ENCODE measurements at regions not wholly inside any gene's neighbourhood (a gene's known extent, or its start where the extent isn't known, plus 50 kb on each side); places are given as distances from the start of the nearest gene placed in this dataset.
"Not testable (repeated sequence)": the region's sequence is repeated elsewhere in the genome, so short reads cannot be mapped to it uniquely, and the experiment has no call there.

- H3K4me2 ChIP-seq (ENCODE audit: low read length); H3K79me2 ChIP-seq (replicated peaks; ENCODE audit: insufficient read depth, low read length); H3K9me2 ChIP-seq (ENCODE audit: insufficient read depth, low read length); H3K9ac ChIP-seq (ENCODE audit: low read length); H3K4me3 ChIP-seq (ENCODE audit: low read length); H3K36me3 ChIP-seq (ENCODE audit: insufficient read depth, low read length); H3K9me3 ChIP-seq (ENCODE audit: low read length); H3F3A ChIP-seq (ENCODE audit: insufficient read depth, low read length, poor library complexity, severe bottlenecking); H4K20me1 ChIP-seq (ENCODE audit: insufficient read depth); H3K27ac ChIP-seq (ENCODE audit: low read length); H3K27me3 ChIP-seq (ENCODE audit: insufficient read depth, low read depth, low read length); H2AFZ ChIP-seq (ENCODE audit: low read depth, low read length): not testable (repeated sequence)
Measured at GRCh38 chr4:82301390-82301789, 72.4 kb downstream of the HNRNPD start.

DNA sequence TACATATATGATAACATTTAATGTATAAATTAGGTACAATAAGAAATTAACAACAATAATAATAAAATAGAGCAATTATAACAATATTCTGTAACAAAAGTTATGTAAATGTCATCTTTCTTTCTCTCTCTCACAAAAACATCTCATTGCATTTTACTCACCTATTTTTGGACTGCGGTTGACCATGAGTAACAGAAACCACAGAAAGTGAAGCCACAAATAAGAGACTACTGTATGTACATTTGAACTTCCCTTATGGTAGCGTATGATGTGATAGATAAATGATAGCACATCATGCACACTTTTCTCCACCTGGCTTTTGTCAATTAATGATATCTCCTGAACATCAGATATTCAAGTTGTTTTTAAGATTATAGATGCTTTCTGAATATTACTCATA, 80.5 kb downstream of the HNRNPD start:
- Histone ChIP-seq H3K79me2 (replicated peaks; ENCODE audit: insufficient read depth, low read length) (no peaks in the 10 kb centered on the region), H4K20me1 (ENCODE audit: insufficient read depth) (no peaks in the 10 kb centered on the region), H2AFZ (ENCODE audit: low read depth, low read length) (no peak overlapping the region), H3F3A (ENCODE audit: insufficient read depth, low read length, poor library complexity, severe bottlenecking) (no peaks in the 10 kb centered on the region), H3K4me2 (ENCODE audit: low read length) (no peak overlapping the region), H3K36me3 (ENCODE audit: insufficient read depth, low read length) (no peaks in the 10 kb centered on the region), H3K27me3 (ENCODE audit: insufficient read depth, low read depth, low read length) (no peaks in the 10 kb centered on the region), H3K9me3 (ENCODE audit: low read length) (no peaks in the 10 kb centered on the region), H3K27ac (ENCODE audit: low read length) (no peak overlapping the region), H3K9me2 (ENCODE audit: insufficient read depth, low read length) (no peaks in the 10 kb centered on the region), H3K9ac (ENCODE audit: low read length) (no peak overlapping the region), H3K4me3 (ENCODE audit: low read length) (no peak overlapping the region)
- no peak for TF ChIP-seq POLR2AphosphoS5 (IDR thresholded peaks at IDR 0.05)
- TF ChIP-seq, protein P1, sequence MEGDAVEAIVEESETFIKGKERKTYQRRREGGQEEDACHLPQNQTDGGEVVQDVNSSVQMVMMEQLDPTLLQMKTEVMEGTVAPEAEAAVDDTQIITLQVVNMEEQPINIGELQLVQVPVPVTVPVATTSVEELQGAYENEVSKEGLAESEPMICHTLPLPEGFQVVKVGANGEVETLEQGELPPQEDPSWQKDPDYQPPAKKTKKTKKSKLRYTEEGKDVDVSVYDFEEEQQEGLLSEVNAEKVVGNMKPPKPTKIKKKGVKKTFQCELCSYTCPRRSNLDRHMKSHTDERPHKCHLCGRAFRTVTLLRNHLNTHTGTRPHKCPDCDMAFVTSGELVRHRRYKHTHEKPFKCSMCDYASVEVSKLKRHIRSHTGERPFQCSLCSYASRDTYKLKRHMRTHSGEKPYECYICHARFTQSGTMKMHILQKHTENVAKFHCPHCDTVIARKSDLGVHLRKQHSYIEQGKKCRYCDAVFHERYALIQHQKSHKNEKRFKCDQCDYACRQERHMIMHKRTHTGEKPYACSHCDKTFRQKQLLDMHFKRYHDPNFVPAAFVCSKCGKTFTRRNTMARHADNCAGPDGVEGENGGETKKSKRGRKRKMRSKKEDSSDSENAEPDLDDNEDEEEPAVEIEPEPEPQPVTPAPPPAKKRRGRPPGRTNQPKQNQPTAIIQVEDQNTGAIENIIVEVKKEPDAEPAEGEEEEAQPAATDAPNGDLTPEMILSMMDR (IDR thresholded peaks at IDR 0.05; ENCODE audit: poor library complexity, severe bottlenecking), result no peak
- TF ChIP-seq, protein P2, sequence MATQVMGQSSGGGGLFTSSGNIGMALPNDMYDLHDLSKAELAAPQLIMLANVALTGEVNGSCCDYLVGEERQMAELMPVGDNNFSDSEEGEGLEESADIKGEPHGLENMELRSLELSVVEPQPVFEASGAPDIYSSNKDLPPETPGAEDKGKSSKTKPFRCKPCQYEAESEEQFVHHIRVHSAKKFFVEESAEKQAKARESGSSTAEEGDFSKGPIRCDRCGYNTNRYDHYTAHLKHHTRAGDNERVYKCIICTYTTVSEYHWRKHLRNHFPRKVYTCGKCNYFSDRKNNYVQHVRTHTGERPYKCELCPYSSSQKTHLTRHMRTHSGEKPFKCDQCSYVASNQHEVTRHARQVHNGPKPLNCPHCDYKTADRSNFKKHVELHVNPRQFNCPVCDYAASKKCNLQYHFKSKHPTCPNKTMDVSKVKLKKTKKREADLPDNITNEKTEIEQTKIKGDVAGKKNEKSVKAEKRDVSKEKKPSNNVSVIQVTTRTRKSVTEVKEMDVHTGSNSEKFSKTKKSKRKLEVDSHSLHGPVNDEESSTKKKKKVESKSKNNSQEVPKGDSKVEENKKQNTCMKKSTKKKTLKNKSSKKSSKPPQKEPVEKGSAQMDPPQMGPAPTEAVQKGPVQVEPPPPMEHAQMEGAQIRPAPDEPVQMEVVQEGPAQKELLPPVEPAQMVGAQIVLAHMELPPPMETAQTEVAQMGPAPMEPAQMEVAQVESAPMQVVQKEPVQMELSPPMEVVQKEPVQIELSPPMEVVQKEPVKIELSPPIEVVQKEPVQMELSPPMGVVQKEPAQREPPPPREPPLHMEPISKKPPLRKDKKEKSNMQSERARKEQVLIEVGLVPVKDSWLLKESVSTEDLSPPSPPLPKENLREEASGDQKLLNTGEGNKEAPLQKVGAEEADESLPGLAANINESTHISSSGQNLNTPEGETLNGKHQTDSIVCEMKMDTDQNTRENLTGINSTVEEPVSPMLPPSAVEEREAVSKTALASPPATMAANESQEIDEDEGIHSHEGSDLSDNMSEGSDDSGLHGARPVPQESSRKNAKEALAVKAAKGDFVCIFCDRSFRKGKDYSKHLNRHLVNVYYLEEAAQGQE (IDR thresholded peaks at IDR 0.05; ENCODE audit: borderline replicate concordance), result no peak
- TF ChIP-seq RAD21 (conservative IDR thresholded peaks at IDR 0.05), result no peak
- no peak for TF ChIP-seq TAF1 (IDR thresholded peaks at IDR 0.05; ENCODE audit: low read depth)
- no peak for TF ChIP-seq EP300 (conservative IDR thresholded peaks at IDR 0.05; ENCODE audit: poor library complexity, severe bottlenecking)
- no peak for TF ChIP-seq EZH2 (IDR thresholded peaks at IDR 0.05; ENCODE audit: borderline replicate concordance, insufficient read depth, low read length, poor library complexity, severe bottlenecking)
- no peak for TF ChIP-seq MXI1 (conservative IDR thresholded peaks at IDR 0.05; ENCODE audit: poor library complexity, severe bottlenecking)
- TF ChIP-seq SMC3 (conservative IDR thresholded peaks at IDR 0.05; ENCODE audit: poor library complexity), result no peak

- H3K4me3 ChIP-seq (ENCODE audit: low read length), result no peak overlapping the region
- H3K9me2 ChIP-seq (ENCODE audit: insufficient read depth, low read length), result no peaks in the 10 kb centered on the region
- no peak overlapping the region for H2AFZ ChIP-seq (ENCODE audit: low read depth, low read length)
- H3K4me2 ChIP-seq (ENCODE audit: low read length), result no peak overlapping the region
- H3K27ac ChIP-seq (ENCODE audit: low read length), result no peak overlapping the region
- H3K27me3 ChIP-seq (ENCODE audit: insufficient read depth, low read depth, low read length), result no peaks in the 10 kb centered on the region
- H3F3A ChIP-seq (ENCODE audit: insufficient read depth, low read length, poor library complexity, severe bottlenecking), result no peaks in the 10 kb centered on the region
- H3K9ac ChIP-seq (ENCODE audit: low read length), result no peak overlapping the region
- no peaks in the 10 kb centered on the region for H4K20me1 ChIP-seq (ENCODE audit: insufficient read depth)
- TF ChIP-seq EP300 (conservative IDR thresholded peaks at IDR 0.05; ENCODE audit: poor library complexity, severe bottlenecking), result no peak
- TF ChIP-seq, protein P1 (IDR thresholded peaks at IDR 0.05; ENCODE audit: poor library complexity, severe bottlenecking), result no peak
- TF ChIP-seq POLR2AphosphoS5 (IDR thresholded peaks at IDR 0.05), result no peak
- no peak for TF ChIP-seq MXI1 (conservative IDR thresholded peaks at IDR 0.05; ENCODE audit: poor library complexity, severe bottlenecking)
- no peak for TF ChIP-seq TAF1 (IDR thresholded peaks at IDR 0.05; ENCODE audit: low read depth)
- no peak for TF ChIP-seq SMC3 (conservative IDR thresholded peaks at IDR 0.05; ENCODE audit: poor library complexity)
- no peak for TF ChIP-seq RAD21 (conservative IDR thresholded peaks at IDR 0.05)
- TF ChIP-seq, protein P2 (IDR thresholded peaks at IDR 0.05; ENCODE audit: borderline replicate concordance), result no peak
- TF ChIP-seq EZH2 (IDR thresholded peaks at IDR 0.05; ENCODE audit: borderline replicate concordance, insufficient read depth, low read length, poor library complexity, severe bottlenecking), result no peak
- H3K9me3 ChIP-seq (ENCODE audit: low read length), result no peaks in the 10 kb centered on the region
- H3K79me2 ChIP-seq (replicated peaks; ENCODE audit: insufficient read depth, low read length), result no peaks in the 10 kb centered on the region
- H3K36me3 ChIP-seq (ENCODE audit: insufficient read depth, low read length), result no peaks in the 10 kb centered on the region
Measured at GRCh38 chr4:82287720-82288119, 86.1 kb downstream of the HNRNPD start.
